SK-N-SH (cell line): ENCODE measurements at regions not wholly inside any gene's neighbourhood (a gene's known extent, or its start where the extent isn't known, plus 50 kb on each side); places are given as distances from the start of the nearest gene placed in this dataset.

Source experiments
- CTCF ChIA-PET: fragments of 300-600, 350-600 bp; formaldehyde crosslinking; extraction: SDS; loops from one replicate; lab custom pipeline; 2021; lab: Yijun Ruan, JAX
- POLR2A ChIA-PET: fragments of 350-600 bp; sonication (Branson Sonifier 250); formaldehyde crosslinking; extraction: SDS; loops from one replicate; lab custom pipeline; 2020; ENCODE audit warnings: antibody characterized with exemption, inconsistent platforms; lab: Yijun Ruan, JAX
- DNase-seq: peaks from one replicate; pipeline ENCODE4 v3.0.0; 2012
- H2AFZ ChIP-seq: fragments of 200-600 bp; sonication (generic); 2 replicates; pipeline ENCODE4 v1.8.1; 2016; ENCODE audit warnings: antibody characterized with exemption, mild to moderate bottlenecking, low read depth
- H3F3A ChIP-seq: fragments of 200-600 bp; sonication (generic); replicated peaks from 2 replicates; pipeline ENCODE3; 2016; ENCODE audit warnings: antibody characterized with exemption, mild to moderate bottlenecking; ENCODE audit not compliant: insufficient read depth
- H3K27ac ChIP-seq, 2 experiments: fragments of 200-500 bp in 1 of 2; fragments of 200-600 bp in 1 of 2; sonication (Bioruptor generic) in 1 of 2; sonication (generic), shearing (Covaris generic) in 1 of 2; 2 replicates each; pipeline versions ENCODE4 v1.5.1 to v1.6.1; 2014 to 2016; ENCODE audit warnings: low read depth in 2 of 2, inconsistent platforms in 1 of 2, low read length in 1 of 2, mild to moderate bottlenecking in 1 of 2, mixed read lengths in 1 of 2
- H3K27me3 ChIP-seq: fragments of 200-600 bp; sonication (generic), shearing (Covaris generic); 2 replicates; pipeline ENCODE4 v1.6.1; 2016; ENCODE audit warnings: mixed run types; ENCODE audit not compliant: insufficient read depth
- H3K36me3 ChIP-seq, 2 experiments: fragments of 200-500 bp in 1 of 2; fragments of 200-600 bp in 1 of 2; sonication (Bioruptor generic) in 1 of 2; sonication (generic) in 1 of 2; replicated peaks in 1 of 2; 2 replicates each; pipeline versions ENCODE3 to v1.5.1; 2014 to 2016; ENCODE audit warnings: low read length in 1 of 2, mild to moderate bottlenecking in 1 of 2; ENCODE audit not compliant: insufficient read depth in 2 of 2, control insufficient read depth in 1 of 2
- H3K4me1 ChIP-seq, 2 experiments: fragments of 200-500 bp in 1 of 2; fragments of 200-600 bp in 1 of 2; sonication (Bioruptor generic) in 1 of 2; sonication (generic), shearing (Covaris generic) in 1 of 2; 2 replicates each; pipeline versions ENCODE4 v1.5.1 to v1.6.1; 2014 to 2016; ENCODE audit warnings: low read depth in 1 of 2, low read length in 1 of 2, mixed run types in 1 of 2; ENCODE audit not compliant: insufficient read depth in 2 of 2, control insufficient read depth in 1 of 2
- H3K4me2 ChIP-seq: fragments of 200-600 bp; sonication (generic), shearing (Covaris generic); 2 replicates; pipeline ENCODE4 v1.6.1; 2017; ENCODE audit warnings: mixed run types
- H3K4me3 ChIP-seq, 2 experiments: fragments of 200-500 bp in 1 of 2; fragments of 200-600 bp in 1 of 2; sonication (Bioruptor generic) in 1 of 2; sonication (generic), shearing (Covaris generic) in 1 of 2; 2 replicates each; pipeline versions ENCODE4 v1.5.1 to v1.8.1; 2014 to 2016; ENCODE audit warnings: low read depth in 2 of 2, inconsistent platforms in 1 of 2, low read length in 1 of 2, mild to moderate bottlenecking in 1 of 2, mixed read lengths in 1 of 2, moderate library complexity in 1 of 2
- H3K79me2 ChIP-seq: fragments of 200-600 bp; sonication (generic); 2 replicates; pipeline ENCODE4 v1.8.1; 2017; ENCODE audit warnings: mild to moderate bottlenecking; ENCODE audit not compliant: insufficient read depth
- H3K9ac ChIP-seq: fragments of 200-600 bp; sonication (generic); 2 replicates; pipeline ENCODE4 v1.6.1; 2017; ENCODE audit warnings: mixed run types
- H3K9me2 ChIP-seq: fragments of 200-600 bp; sonication (generic); 2 replicates; pipeline ENCODE4 v1.6.1; 2017; ENCODE audit warnings: mixed run types
- H3K9me3 ChIP-seq: fragments of 200-600 bp; sonication (generic); 2 replicates; pipeline ENCODE4 v1.6.1; 2017; ENCODE audit warnings: mixed run types, mild to moderate bottlenecking, moderate library complexity
- H4K20me1 ChIP-seq: fragments of 200-600 bp; sonication (generic); 2 replicates; pipeline ENCODE4 v1.6.1; 2017; ENCODE audit warnings: mild to moderate bottlenecking, mixed run types; ENCODE audit not compliant: insufficient read depth
- EP300 ChIP-seq, 2 experiments: IDR thresholded peaks; 2 replicates each; pipeline versions ENCODE4 v1.4.0 to v1.6.1; 2012; ENCODE audit warnings: borderline replicate concordance in 1 of 2, low read depth in 1 of 2, low read length in 1 of 2
- FOXM1 ChIP-seq: IDR thresholded peaks from 2 replicates; pipeline ENCODE4 v1.4.0; 2012; ENCODE audit warnings: low read depth, mild to moderate bottlenecking
- MEF2A ChIP-seq: IDR thresholded peaks from 2 replicates; pipeline ENCODE4 v1.4.0; 2012; ENCODE audit warnings: low read depth, borderline replicate concordance
- REST ChIP-seq: IDR thresholded peaks from 2 replicates; pipeline ENCODE4 v1.6.1; 2012; ENCODE audit warnings: mild to moderate bottlenecking, low read depth, low read length, moderate library complexity
- SIN3A ChIP-seq: IDR thresholded peaks from 2 replicates; pipeline ENCODE4 v1.6.1; 2012; ENCODE audit warnings: low read depth, mild to moderate bottlenecking, low read length, moderate library complexity, borderline replicate concordance
- SMC3 ChIP-seq: IDR thresholded peaks from 2 replicates; pipeline ENCODE4 v1.6.1; 2012; ENCODE audit warnings: low read depth, low read length, improper control_type of control experiment
- whole genome bisulfite sequencing: methylation state at CpG from one replicate; pipeline ENCODE4 v1.1.6; 2017; ENCODE audit warnings: low lambda C conversion rate; 5-methylcytosine and 5-hydroxymethylcytosine counted together

GRCh38 chr21:39096754-39097153 is 86.5 kb downstream of the PSMG1 start:
- Histone ChIP-seq H3K4me1 (peaks cover 0 to 22% of the 10 kb centered on the region in 2 experiments; a peak in 1 of 4 replicates), H3K9ac (no peak overlapping the region), H3F3A (no peaks in the 10 kb centered on the region), H3K9me2 (no peaks in the 10 kb centered on the region), H3K79me2 (no peaks in the 10 kb centered on the region), H4K20me1 (no peaks in the 10 kb centered on the region), H3K36me3 (no peaks in the 10 kb centered on the region), H3K9me3 (no peaks in the 10 kb centered on the region), H2AFZ (no peak overlapping the region), H3K4me3 (no peak overlapping the region), H3K4me2 (no peak overlapping the region), H3K27me3 (no peaks in the 10 kb centered on the region), H3K27ac (no peak overlapping the region; a peak in 1 of 4 replicates)
- 89% methylated on average over 8 of the region's 8 CpGs for WGBS
- POLR2A ChIA-PET = no interaction called here
- DNase-seq = no peak
- CTCF ChIA-PET = interaction anchor here (0.8 to 1.9 kb wide), 3 partner anchors 12 to 288 kb away, joined by 3 to 7 read pairs (median 3); no protein-coding TSS in a partner anchor
- TF ChIP-seq FOXM1 (no peak), SMC3 (no peak), REST (no peak)

GRCh38 chr21:39095681-39096080 is 87.6 kb downstream of the PSMG1 start:
- Histone ChIP-seq H3K79me2 (no peaks in the 10 kb centered on the region), H3K36me3 (no peaks in the 10 kb centered on the region), H3K9me3 (no peaks in the 10 kb centered on the region), H3K4me1 (peaks cover 0 to 22% of the 10 kb centered on the region in 2 experiments; a peak in 1 of 4 replicates), H3K27ac (no peak overlapping the region), H3K4me3 (no peak overlapping the region), H3K4me2 (no peak overlapping the region), H4K20me1 (no peaks in the 10 kb centered on the region), H3K9me2 (no peaks in the 10 kb centered on the region), H2AFZ (no peak overlapping the region), H3K27me3 (no peaks in the 10 kb centered on the region), H3K9ac (no peak overlapping the region), H3F3A (no peaks in the 10 kb centered on the region)
- ChIA-PET POLR2A (no interaction called here), CTCF (interaction anchor here (0.7 to 1.8 kb wide), 4 partner anchors 9 to 106 kb away, joined by 3 to 5 read pairs (median 4); no protein-coding TSS in a partner anchor)
- TF ChIP-seq EP300 (IDR thresholded peaks at IDR 0.05; ENCODE audit: borderline replicate concordance in 1 of 2, low read depth in 1 of 2, low read length in 1 of 2) (no peak), MEF2A (no peak), FOXM1 (no peak), SIN3A (no peak)
- DNase-seq = no peak
- WGBS = 86% methylated on average over 3 of the region's 7 CpGs
